VCaP (cell line): ENCODE measurements at regions not wholly inside any gene's neighbourhood (a gene's known extent, or its start where the extent isn't known, plus 50 kb on each side); places are given as distances from the start of the nearest gene placed in this dataset.

Experiments used
- H3K27ac ChIP-seq: fragments of 450-650 bp; 2 replicates; pipeline ENCODE4 v1.5.1; 2017
- TF ChIP-seq, protein P1 (sequence below): fragments of 450-650 bp; conservative IDR thresholded peaks from 2 replicates; pipeline ENCODE4 v1.5.1; 2017; ENCODE audit warnings: mild to moderate bottlenecking, moderate library complexity

- no peak overlapping the region for H3K27ac ChIP-seq
- TF ChIP-seq, protein P1, sequence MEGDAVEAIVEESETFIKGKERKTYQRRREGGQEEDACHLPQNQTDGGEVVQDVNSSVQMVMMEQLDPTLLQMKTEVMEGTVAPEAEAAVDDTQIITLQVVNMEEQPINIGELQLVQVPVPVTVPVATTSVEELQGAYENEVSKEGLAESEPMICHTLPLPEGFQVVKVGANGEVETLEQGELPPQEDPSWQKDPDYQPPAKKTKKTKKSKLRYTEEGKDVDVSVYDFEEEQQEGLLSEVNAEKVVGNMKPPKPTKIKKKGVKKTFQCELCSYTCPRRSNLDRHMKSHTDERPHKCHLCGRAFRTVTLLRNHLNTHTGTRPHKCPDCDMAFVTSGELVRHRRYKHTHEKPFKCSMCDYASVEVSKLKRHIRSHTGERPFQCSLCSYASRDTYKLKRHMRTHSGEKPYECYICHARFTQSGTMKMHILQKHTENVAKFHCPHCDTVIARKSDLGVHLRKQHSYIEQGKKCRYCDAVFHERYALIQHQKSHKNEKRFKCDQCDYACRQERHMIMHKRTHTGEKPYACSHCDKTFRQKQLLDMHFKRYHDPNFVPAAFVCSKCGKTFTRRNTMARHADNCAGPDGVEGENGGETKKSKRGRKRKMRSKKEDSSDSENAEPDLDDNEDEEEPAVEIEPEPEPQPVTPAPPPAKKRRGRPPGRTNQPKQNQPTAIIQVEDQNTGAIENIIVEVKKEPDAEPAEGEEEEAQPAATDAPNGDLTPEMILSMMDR: no peak
These were observed 79.8 kb upstream of the ADTRP start for GRCh38 chr6:11858439-11858838.

DNA sequence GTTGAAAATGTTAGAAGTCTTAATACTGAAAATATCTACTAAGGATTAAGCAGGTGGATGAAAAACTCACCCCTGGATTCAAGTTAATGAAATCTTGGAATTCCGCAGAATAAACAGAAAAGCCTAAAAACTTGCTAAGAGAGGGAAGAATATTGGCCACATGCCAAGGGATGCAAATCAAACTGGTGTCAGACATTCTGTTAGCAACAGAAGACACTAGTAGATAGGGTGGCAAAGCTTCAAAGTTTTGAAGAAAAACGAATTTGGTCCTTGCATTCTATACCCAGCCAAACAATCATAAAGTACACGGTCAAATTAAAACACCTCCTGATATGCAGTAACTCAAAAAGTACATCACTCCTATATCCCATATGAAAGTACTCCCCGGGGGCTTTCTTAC lies 77.1 kb upstream of the ADTRP start:
- TF ChIP-seq, protein P1: no peak
- no peak overlapping the region for H3K27ac ChIP-seq

DNA sequence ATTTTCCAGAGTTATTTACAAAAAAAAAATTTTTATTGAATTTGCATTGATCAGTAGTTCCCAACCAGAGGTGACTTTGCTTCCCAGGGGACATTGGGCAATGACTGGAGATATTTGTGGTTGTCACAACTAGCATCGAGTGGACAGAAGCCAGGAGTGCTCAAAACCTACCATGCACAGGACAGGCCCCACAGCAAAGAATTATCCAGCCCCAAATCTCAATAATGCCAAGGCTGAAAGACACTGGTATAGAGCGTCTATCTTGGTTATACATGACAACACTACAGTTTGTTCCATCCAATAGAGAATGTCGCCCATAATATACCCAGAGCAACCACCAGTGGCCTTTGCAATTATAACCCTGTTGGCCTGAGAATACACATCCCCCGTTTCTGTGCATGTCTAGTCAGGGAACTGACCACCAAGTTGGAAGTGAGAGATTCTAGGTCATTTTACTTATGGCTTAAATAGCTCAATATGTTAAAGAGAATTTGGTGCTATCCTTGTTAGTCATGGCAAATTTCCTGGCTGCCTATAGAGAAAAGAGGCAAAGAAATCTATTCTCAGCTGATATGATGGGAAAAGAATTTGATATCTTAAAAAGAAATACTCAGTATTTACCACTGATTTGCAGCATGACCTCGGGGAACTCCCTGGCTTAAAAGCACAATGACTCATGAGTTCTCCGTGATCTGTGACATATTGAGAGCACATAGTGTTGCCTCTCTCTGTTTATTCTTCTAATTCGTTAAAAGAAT lies 76.0 kb upstream of the ADTRP start:
- no peak overlapping the region for H3K27ac ChIP-seq
- TF ChIP-seq, protein P1: no peak

- TF ChIP-seq, protein P1: no peak
- H3K27ac ChIP-seq: no peak overlapping the region
These were observed 75.2 kb upstream of the ADTRP start for GRCh38 chr6:11853678-11854407.

- TF ChIP-seq, protein P1: no peak
These were observed 73.6 kb upstream of the ADTRP start for GRCh38 chr6:11852061-11852651.

DNA sequence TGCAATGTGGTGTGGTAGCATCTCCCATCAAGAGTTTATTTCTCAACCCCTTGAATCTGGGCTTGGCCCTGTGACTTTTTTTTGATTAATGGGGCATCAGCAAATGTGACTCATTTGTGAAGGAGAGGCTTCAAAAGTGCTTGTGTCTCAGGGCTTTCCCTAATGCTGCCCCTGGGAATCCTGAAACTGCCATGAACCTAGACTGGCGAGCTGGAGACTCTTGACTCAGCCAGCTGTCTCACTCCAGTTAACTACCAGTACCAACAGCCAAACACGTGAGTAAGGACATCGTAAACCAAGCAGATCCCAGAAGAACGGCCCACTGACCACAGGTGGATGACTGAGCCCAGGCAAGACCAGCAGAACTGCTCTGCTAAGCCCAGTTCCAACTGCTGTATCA lies 72.8 kb upstream of the ADTRP start:
- TF ChIP-seq, protein P1: no peak
- H3K27ac ChIP-seq: no peak overlapping the region

More at GRCh38 chr6:11852061-11852651, 73.6 kb upstream of the ADTRP start:
- H3K27ac ChIP-seq: no peak overlapping the region
